ENCODE measurements at regions not wholly inside any gene's neighbourhood (a gene's known extent, or its start where the extent isn't known, plus 50 kb on each side); places are given as distances from the start of the nearest gene placed in this dataset.

- no peak for TF ChIP-seq CTCF (IDR thresholded peaks at IDR 0.05; ENCODE audit: insufficient read depth, low read length, poor library complexity, severe bottlenecking)
- TF ChIP-seq EZH2phosphoT487 (conservative IDR thresholded peaks at IDR 0.05; ENCODE audit: low read length): no peak
- Histone ChIP-seq H2AFZ (ENCODE audit: low read depth, low read length, severe bottlenecking) (no peak overlapping the region), H3K9ac (ENCODE audit: low read length) (no peak overlapping the region), H3K9me3 (ENCODE audit: insufficient read depth, low read length) (no peaks in the 10 kb centered on the region), H3K27me3 (ENCODE audit: low read length) (no peaks in the 10 kb centered on the region), H3K4me3 (ENCODE audit: insufficient read depth, low read length, poor library complexity, severe bottlenecking) (no peak overlapping the region), H3K9me2 (replicated peaks; ENCODE audit: insufficient read depth, low read length) (no peaks in the 10 kb centered on the region), H3K4me2 (ENCODE audit: low read depth, low read length, poor library complexity, severe bottlenecking) (no peak overlapping the region), H3K27ac (ENCODE audit: low read depth, low read length) (no peak overlapping the region), H3F3A (ENCODE audit: insufficient read depth) (no peaks in the 10 kb centered on the region), H3K36me3 (ENCODE audit: low read length) (no peaks in the 10 kb centered on the region), H4K20me1 (ENCODE audit: low read depth, low read length) (no peaks in the 10 kb centered on the region), H3K79me2 (ENCODE audit: insufficient read depth, low read length) (no peaks in the 10 kb centered on the region)
Measured at GRCh38 chr4:81319657-81320056, 104.6 kb upstream of the PRKG2 start.

- Histone ChIP-seq H3K4me3 (ENCODE audit: insufficient read depth, low read length, poor library complexity, severe bottlenecking) (no peak overlapping the region), H3K79me2 (ENCODE audit: insufficient read depth, low read length) (no peaks in the 10 kb centered on the region), H3K9me3 (ENCODE audit: insufficient read depth, low read length) (no peaks in the 10 kb centered on the region), H3K36me3 (ENCODE audit: low read length) (no peaks in the 10 kb centered on the region), H3F3A (ENCODE audit: insufficient read depth) (no peaks in the 10 kb centered on the region), H3K9ac (ENCODE audit: low read length) (no peak overlapping the region), H2AFZ (ENCODE audit: low read depth, low read length, severe bottlenecking) (no peak overlapping the region), H3K27me3 (ENCODE audit: low read length) (no peaks in the 10 kb centered on the region), H3K9me2 (replicated peaks; ENCODE audit: insufficient read depth, low read length) (no peaks in the 10 kb centered on the region), H4K20me1 (ENCODE audit: low read depth, low read length) (no peaks in the 10 kb centered on the region), H3K4me2 (ENCODE audit: low read depth, low read length, poor library complexity, severe bottlenecking) (no peak overlapping the region), H3K27ac (ENCODE audit: low read depth, low read length) (no peak overlapping the region)
- TF ChIP-seq EZH2phosphoT487 (conservative IDR thresholded peaks at IDR 0.05; ENCODE audit: low read length) (no peak), CTCF (IDR thresholded peaks at IDR 0.05; ENCODE audit: insufficient read depth, low read length, poor library complexity, severe bottlenecking) (no peak)
Measured at GRCh38 chr4:81314897-81315470, 100.0 kb upstream of the PRKG2 start.

GRCh38 chr4:81314196-81314896 lies 99.3 kb upstream of the PRKG2 start:
- H2AFZ ChIP-seq (ENCODE audit: low read depth, low read length, severe bottlenecking): no peak overlapping the region
- H3K27ac ChIP-seq (ENCODE audit: low read depth, low read length): no peak overlapping the region
- H3K27me3 ChIP-seq (ENCODE audit: low read length): no peaks in the 10 kb centered on the region

More at GRCh38 chr4:81314196-81314896, 99.3 kb upstream of the PRKG2 start:
- Histone ChIP-seq H3K79me2 (ENCODE audit: insufficient read depth, low read length) (no peaks in the 10 kb centered on the region), H3K4me2 (ENCODE audit: low read depth, low read length, poor library complexity, severe bottlenecking) (no peak overlapping the region), H3F3A (ENCODE audit: insufficient read depth) (no peaks in the 10 kb centered on the region), H3K36me3 (ENCODE audit: low read length) (no peaks in the 10 kb centered on the region), H3K9me3 (ENCODE audit: insufficient read depth, low read length) (no peaks in the 10 kb centered on the region), H3K9me2 (replicated peaks; ENCODE audit: insufficient read depth, low read length) (no peaks in the 10 kb centered on the region), H3K4me3 (ENCODE audit: insufficient read depth, low read length, poor library complexity, severe bottlenecking) (no peak overlapping the region), H4K20me1 (ENCODE audit: low read depth, low read length) (no peaks in the 10 kb centered on the region), H3K9ac (ENCODE audit: low read length) (no peak overlapping the region)
- TF ChIP-seq CTCF (IDR thresholded peaks at IDR 0.05; ENCODE audit: insufficient read depth, low read length, poor library complexity, severe bottlenecking): no peak
- TF ChIP-seq EZH2phosphoT487 (conservative IDR thresholded peaks at IDR 0.05; ENCODE audit: low read length): no peak
